Coronary artery (tissue), 2 donors: ENCODE measurements at regions not wholly inside any gene's neighbourhood (a gene's known extent, or its start where the extent isn't known, plus 50 kb on each side); places are given as distances from the start of the nearest gene placed in this dataset.

Source experiments
- DNase-seq: peaks from one replicate; pipeline ENCODE4 v3.0.0-alpha.2; 2017; ENCODE audit warnings: low spot score
- H3K27ac ChIP-seq, 2 donors: fragments of 200-600 bp; sonication (generic); one replicate each; pipeline ENCODE4 v1.5.1; 2016 to 2019
- H3K4me3 ChIP-seq: fragments of 200-600 bp; sonication (generic); 2 replicates; pipeline ENCODE4 v1.5.1; 2016; ENCODE audit warnings: mild to moderate bottlenecking, moderate library complexity
- CTCF ChIP-seq: fragments of 200-600 bp; sonication (generic); IDR thresholded peaks from one replicate; pipeline ENCODE4 v1.5.1; 2019; ENCODE audit warnings: antibody characterized with exemption

- H3K27ac ChIP-seq = no peak overlapping the region
- H3K4me3 ChIP-seq = no peak overlapping the region
- TF ChIP-seq CTCF = no peak
- no peak for DNase-seq
Observed at GRCh38 chr13:47112205-47112902, 215.5 kb upstream of the HTR2A start.

GRCh38 chr13:47111499-47111898 is 214.6 kb upstream of the HTR2A start:
- DNase-seq = no peak
- H3K27ac ChIP-seq = no peak overlapping the region
- TF ChIP-seq CTCF = no peak
- H3K4me3 ChIP-seq = no peak overlapping the region

- H3K4me3 ChIP-seq = no peak overlapping the region
- no peak for DNase-seq
- no peak overlapping the region for H3K27ac ChIP-seq
- no peak for TF ChIP-seq CTCF
Observed at GRCh38 chr13:47110833-47111240, 214.0 kb upstream of the HTR2A start.

- no peak overlapping the region for H3K4me3 ChIP-seq
- no peak for TF ChIP-seq CTCF
- no peak for DNase-seq
- H3K27ac ChIP-seq = no peak overlapping the region
Observed at GRCh38 chr13:47110141-47110540, 213.3 kb upstream of the HTR2A start.

GRCh38 chr13:47109028-47109427 is 212.2 kb upstream of the HTR2A start:
- no peak overlapping the region for H3K27ac ChIP-seq
- TF ChIP-seq CTCF = no peak
- no peak overlapping the region for H3K4me3 ChIP-seq
- no peak for DNase-seq

- no peak for TF ChIP-seq CTCF
Observed at GRCh38 chr13:47100214-47100853, 203.5 kb upstream of the HTR2A start.

GRCh38 chr13:47094734-47095434 is 198.0 kb upstream of the HTR2A start:
- TF ChIP-seq CTCF = no peak
- no peak for DNase-seq
- H3K4me3 ChIP-seq = no peak overlapping the region
- H3K27ac ChIP-seq = no peak overlapping the region

More at GRCh38 chr13:47100214-47100853, 203.5 kb upstream of the HTR2A start:
- no peak for DNase-seq
- H3K27ac ChIP-seq = no peak overlapping the region
- no peak overlapping the region for H3K4me3 ChIP-seq
